Sigmoid colon (tissue), 6 donors: ENCODE measurements at regions not wholly inside any gene's neighbourhood (a gene's known extent, or its start where the extent isn't known, plus 50 kb on each side); places are given as distances from the start of the nearest gene placed in this dataset.

Experiments
- DNase-seq: peaks from one replicate; pipeline ENCODE4 v3.0.0-alpha.2; 2019
- H3K27ac ChIP-seq, 4 donors: fragments of 200-600 bp; sonication (generic); one replicate each; pipeline ENCODE4 v1.5.1; 2016 to 2019; ENCODE audit warnings: mild to moderate bottlenecking in 1 of 4
- H3K27me3 ChIP-seq, 3 donors: fragments of 200-600 bp; sonication (generic); one replicate each; pipeline ENCODE4 v1.5.1; 2019; ENCODE audit warnings: mild to moderate bottlenecking in 1 of 3
- H3K36me3 ChIP-seq, 4 donors: fragments of 200-600 bp; sonication (generic); one replicate each; pipeline ENCODE4 v1.5.1; 2016 to 2019
- H3K4me1 ChIP-seq, 4 donors: fragments of 200-600 bp; sonication (generic); one replicate each; pipeline ENCODE4 v1.5.1; 2017 to 2019
- H3K4me3 ChIP-seq, 4 donors: fragments of 200-600 bp; sonication (generic); one replicate each; pipeline ENCODE4 v1.5.1; 2017 to 2019; ENCODE audit warnings: mild to moderate bottlenecking in 2 of 4, moderate library complexity in 1 of 4
- H3K9me3 ChIP-seq, 4 donors: fragments of 200-600 bp in 3 of 4; sonication (generic) in 3 of 4; one replicate each; pipeline versions ENCODE4 v1.5.1 to v1.6.1; 2013 to 2019
- EP300 ChIP-seq, 4 donors: sonication (generic); formaldehyde crosslinking; IDR thresholded peaks; one replicate each; pipeline ENCODE4 v1.6.1; 2017; ENCODE audit warnings: antibody characterized with exemption in 4 of 4
- POLR2A ChIP-seq, 2 donors: fragments of 450-650 bp; IDR thresholded peaks; one replicate each; pipeline ENCODE4 v1.6.1; 2016; ENCODE audit warnings: antibody characterized with exemption in 2 of 2, mild to moderate bottlenecking in 2 of 2, moderate library complexity in 2 of 2
- POLR2AphosphoS5 ChIP-seq, 4 donors: sonication (generic); formaldehyde crosslinking; IDR thresholded peaks; one replicate each; pipeline ENCODE4 v1.6.1; 2017; ENCODE audit warnings: antibody characterized with exemption in 4 of 4
- WGBS, 2 donors: extraction: QIAGEN DNeasy Blood & Tissue Kit; methylation state at CpG; one replicate each; pipeline ENCODE4 v1.1.7; 2013; 5-methylcytosine and 5-hydroxymethylcytosine counted together
- intact Hi-C: fragments of 100-400 bp; cut with DNase I; formaldehyde crosslinking; loops from one replicate; pipeline ENCODE4 v1.15.1; 2023
- TF ChIP-seq, protein P1 (sequence below), 4 experiments: fragments of 450-650 bp in 3 of 4; fragments of 200-600 bp in 1 of 4; IDR thresholded peaks; one replicate each; pipeline ENCODE4 v1.5.1; 2016 to 2019; ENCODE audit warnings: antibody characterized with exemption in 4 of 4, mild to moderate bottlenecking in 3 of 4, moderate library complexity in 2 of 4
- donor health status: healthy with polysubstance abuse.
- donor health status: healthy.

- WGBS, 2 donors, result 90 to 95% methylated on average over 2 of the region's 2 CpGs
- H3K9me3 ChIP-seq, result no peaks in the 10 kb centered on the region
- no peak overlapping the region for H3K27ac ChIP-seq
- H3K36me3 ChIP-seq, result no peaks in the 10 kb centered on the region
- H3K27me3 ChIP-seq, result no peaks in the 10 kb centered on the region
- intact Hi-C loops, result no loop called here
- no peak overlapping the region for H3K4me3 ChIP-seq
- no peak for TF ChIP-seq POLR2AphosphoS5 (IDR thresholded peaks at IDR 0.05)
- no peak for TF ChIP-seq EP300 (IDR thresholded peaks at IDR 0.05)
- no peak for TF ChIP-seq POLR2A (IDR thresholded peaks at IDR 0.05)
- TF ChIP-seq, protein P1, sequence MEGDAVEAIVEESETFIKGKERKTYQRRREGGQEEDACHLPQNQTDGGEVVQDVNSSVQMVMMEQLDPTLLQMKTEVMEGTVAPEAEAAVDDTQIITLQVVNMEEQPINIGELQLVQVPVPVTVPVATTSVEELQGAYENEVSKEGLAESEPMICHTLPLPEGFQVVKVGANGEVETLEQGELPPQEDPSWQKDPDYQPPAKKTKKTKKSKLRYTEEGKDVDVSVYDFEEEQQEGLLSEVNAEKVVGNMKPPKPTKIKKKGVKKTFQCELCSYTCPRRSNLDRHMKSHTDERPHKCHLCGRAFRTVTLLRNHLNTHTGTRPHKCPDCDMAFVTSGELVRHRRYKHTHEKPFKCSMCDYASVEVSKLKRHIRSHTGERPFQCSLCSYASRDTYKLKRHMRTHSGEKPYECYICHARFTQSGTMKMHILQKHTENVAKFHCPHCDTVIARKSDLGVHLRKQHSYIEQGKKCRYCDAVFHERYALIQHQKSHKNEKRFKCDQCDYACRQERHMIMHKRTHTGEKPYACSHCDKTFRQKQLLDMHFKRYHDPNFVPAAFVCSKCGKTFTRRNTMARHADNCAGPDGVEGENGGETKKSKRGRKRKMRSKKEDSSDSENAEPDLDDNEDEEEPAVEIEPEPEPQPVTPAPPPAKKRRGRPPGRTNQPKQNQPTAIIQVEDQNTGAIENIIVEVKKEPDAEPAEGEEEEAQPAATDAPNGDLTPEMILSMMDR (IDR thresholded peaks at IDR 0.05), result no peak
- DNase-seq, result no peak
- H3K4me1 ChIP-seq, result no peaks in the 10 kb centered on the region
Observed at GRCh38 chr4:10878861-10879260, 194.3 kb upstream of the CLNK start.

GRCh38 chr4:10877076-10877475 lies 192.5 kb upstream of the CLNK start:
- H3K27me3 ChIP-seq, result no peaks in the 10 kb centered on the region
- no peaks in the 10 kb centered on the region for H3K4me1 ChIP-seq
- intact Hi-C loops, result no loop called here
- H3K27ac ChIP-seq, result no peak overlapping the region
- H3K9me3 ChIP-seq, result no peaks in the 10 kb centered on the region
- no peak for DNase-seq
- no peaks in the 10 kb centered on the region for H3K36me3 ChIP-seq
- no peak overlapping the region for H3K4me3 ChIP-seq
- no peak for TF ChIP-seq POLR2A (IDR thresholded peaks at IDR 0.05)
- TF ChIP-seq, protein P1 (IDR thresholded peaks at IDR 0.05), result no peak
- no peak for TF ChIP-seq EP300 (IDR thresholded peaks at IDR 0.05)
- TF ChIP-seq POLR2AphosphoS5 (IDR thresholded peaks at IDR 0.05), result no peak

DNA sequence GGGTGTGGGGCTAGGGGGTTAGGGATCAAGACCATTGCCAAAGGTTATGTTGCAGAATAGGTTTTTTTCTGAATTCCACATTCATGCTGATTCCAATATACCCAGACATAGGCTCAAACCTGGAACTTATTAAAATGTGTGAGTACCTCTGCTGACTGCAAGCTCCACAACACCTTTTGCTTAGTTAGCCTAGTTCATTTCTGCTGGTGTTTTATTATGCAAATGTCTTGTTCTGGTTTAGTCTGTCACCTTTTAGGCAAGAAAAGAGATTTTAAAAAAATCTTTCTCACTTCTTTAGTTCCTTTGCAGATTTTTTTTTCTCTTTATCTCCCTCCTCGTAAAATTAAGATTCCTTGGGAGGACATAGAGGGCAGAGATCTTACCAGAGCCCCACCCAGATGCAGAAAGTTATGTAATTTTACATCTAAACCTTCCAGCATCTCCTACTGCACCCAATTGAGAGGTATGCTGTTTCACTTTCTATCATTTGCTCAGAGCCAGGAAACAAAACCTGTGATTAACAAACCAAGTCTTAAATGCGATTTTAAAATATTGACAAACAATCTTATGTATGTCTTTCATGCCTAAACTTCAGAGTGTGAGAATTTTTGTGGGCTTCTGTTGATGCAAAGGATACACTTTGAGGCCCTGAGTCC lies 190.7 kb upstream of the CLNK start:
- intact Hi-C loops, result no loop called here
- no peak overlapping the region for H3K27ac ChIP-seq
- TF ChIP-seq, protein P1 (IDR thresholded peaks at IDR 0.05), result no peak
- TF ChIP-seq EP300 (IDR thresholded peaks at IDR 0.05) (no peak), POLR2AphosphoS5 (IDR thresholded peaks at IDR 0.05) (no peak), POLR2A (IDR thresholded peaks at IDR 0.05) (no peak)
- WGBS, 2 donors, result 55 to 73% methylated on average over 2 of the region's 2 CpGs
- no peaks in the 10 kb centered on the region for H3K9me3 ChIP-seq
- no peaks in the 10 kb centered on the region for H3K36me3 ChIP-seq
- H3K4me1 ChIP-seq, result no peaks in the 10 kb centered on the region
- H3K27me3 ChIP-seq, result no peaks in the 10 kb centered on the region
- no peak overlapping the region for H3K4me3 ChIP-seq
- DNase-seq, result no peak

DNA sequence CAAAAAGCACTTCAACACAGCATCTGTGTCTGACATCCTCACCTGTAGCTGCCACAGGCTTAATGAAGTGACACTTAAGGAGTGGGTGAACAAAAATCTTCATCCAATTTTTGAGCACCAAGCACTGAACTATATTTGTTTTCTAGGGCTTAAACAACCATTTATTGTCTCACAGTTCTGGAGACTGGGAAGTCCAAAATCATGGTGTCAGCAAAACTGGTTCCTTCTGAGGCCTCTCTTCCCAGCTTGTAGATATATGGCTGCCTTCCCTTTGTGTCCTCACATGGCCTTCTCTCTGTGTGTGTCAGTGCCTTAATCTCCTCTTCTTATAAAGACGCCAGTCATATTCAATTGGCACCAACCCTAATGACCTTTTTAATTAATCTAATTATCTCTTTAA lies 189.2 kb upstream of the CLNK start:
- H3K9me3 ChIP-seq, result no peaks in the 10 kb centered on the region
- no peaks in the 10 kb centered on the region for H3K36me3 ChIP-seq
- no peaks in the 10 kb centered on the region for H3K4me1 ChIP-seq
- no peak for DNase-seq
- no peak overlapping the region for H3K4me3 ChIP-seq
- TF ChIP-seq POLR2A (IDR thresholded peaks at IDR 0.05), result no peak
- no peak for TF ChIP-seq POLR2AphosphoS5 (IDR thresholded peaks at IDR 0.05)
- no peak for TF ChIP-seq EP300 (IDR thresholded peaks at IDR 0.05)
- TF ChIP-seq, protein P1 (IDR thresholded peaks at IDR 0.05), result no peak
- H3K27ac ChIP-seq, result no peak overlapping the region
- WGBS, 2 donors, result 86 to 90% methylated on average over 1 of the region's 1 CpG
- H3K27me3 ChIP-seq, result no peaks in the 10 kb centered on the region
- intact Hi-C loops, result no loop called here
